ENCODE measurements at regions not wholly inside any gene's neighbourhood (a gene's known extent, or its start where the extent isn't known, plus 50 kb on each side); places are given as distances from the start of the nearest gene placed in this dataset.
A peak's percentile ranks its signal among the peaks of the same experiment; 100 is the strongest.

DNA sequence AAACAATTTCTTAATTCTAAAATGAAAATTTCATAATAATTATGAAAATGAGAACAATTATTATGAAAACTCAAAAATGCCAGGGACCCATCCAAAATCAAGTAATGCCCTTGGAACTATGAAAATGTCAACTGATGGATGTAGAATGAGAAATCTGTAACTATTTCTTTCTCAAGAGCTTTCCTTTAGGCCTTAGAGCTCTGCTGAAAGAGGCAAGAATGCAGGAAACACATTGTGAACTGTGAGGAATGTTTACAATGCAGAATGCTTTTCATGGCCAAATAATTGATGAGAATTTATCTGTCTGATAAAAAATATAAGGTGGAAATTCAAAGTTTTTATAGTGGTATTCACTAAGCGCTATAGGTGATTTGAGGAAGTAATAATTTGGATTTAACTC is 207.1 kb upstream of the PCDH18 start:
- DNase-seq (ENCODE audit: low spot score), result no peak

DNA sequence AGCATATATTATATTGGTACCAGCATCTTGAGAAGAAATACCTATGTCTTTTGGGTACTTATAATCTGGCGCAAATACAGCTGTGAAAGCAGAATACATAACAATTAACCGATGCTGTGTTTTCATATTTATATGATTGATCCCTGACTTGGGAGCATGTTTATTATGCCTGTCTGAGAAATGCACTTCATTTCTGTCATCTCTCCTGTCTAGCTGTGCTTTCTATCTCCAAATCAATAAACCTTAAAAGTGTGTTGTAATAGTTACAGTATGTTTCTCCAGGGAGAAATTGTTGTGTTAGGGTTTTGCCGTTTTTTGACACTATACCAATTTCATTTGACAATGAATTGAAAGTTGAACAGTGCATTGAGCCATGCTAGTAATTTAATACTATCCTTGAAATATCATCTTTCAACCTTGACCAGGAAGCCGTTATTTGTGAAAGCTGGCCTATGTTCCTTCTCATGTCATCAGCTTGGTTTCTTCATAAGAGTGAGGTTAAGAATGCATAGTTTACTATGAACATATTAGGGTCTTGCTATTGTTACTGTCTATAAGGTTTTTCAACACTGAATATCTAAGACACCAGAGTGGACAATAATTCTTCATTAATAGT is 206.2 kb upstream of the PCDH18 start:
- no peak for DNase-seq (ENCODE audit: low spot score)

DNA sequence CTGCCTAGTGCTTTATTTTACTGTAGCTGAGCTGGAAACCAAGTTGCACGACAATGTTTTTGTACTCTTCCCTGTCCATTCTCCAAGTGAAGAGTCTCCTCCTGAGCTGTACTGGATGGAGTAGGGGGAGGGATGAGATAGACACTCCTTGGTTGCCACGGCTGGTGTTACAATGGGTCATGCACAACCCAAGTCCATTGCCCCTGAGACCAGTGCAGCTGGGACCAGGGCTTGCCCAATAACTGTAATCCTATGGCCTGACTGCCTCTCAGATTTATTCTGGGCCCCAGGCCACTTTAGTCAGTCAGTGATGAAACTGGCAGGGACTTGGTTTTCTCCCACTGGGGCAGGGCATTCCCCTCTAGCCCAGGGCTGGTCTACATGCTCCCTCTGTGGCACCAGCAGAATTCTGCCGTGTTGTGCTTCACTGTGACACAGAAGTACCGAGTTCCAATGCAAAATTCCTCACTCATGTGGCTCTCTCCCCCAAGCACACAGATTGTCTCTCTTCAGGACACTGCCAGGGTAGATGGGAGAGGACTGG is 203.3 kb upstream of the PCDH18 start:
- DNase-seq (ENCODE audit: low spot score), result no peak

DNA sequence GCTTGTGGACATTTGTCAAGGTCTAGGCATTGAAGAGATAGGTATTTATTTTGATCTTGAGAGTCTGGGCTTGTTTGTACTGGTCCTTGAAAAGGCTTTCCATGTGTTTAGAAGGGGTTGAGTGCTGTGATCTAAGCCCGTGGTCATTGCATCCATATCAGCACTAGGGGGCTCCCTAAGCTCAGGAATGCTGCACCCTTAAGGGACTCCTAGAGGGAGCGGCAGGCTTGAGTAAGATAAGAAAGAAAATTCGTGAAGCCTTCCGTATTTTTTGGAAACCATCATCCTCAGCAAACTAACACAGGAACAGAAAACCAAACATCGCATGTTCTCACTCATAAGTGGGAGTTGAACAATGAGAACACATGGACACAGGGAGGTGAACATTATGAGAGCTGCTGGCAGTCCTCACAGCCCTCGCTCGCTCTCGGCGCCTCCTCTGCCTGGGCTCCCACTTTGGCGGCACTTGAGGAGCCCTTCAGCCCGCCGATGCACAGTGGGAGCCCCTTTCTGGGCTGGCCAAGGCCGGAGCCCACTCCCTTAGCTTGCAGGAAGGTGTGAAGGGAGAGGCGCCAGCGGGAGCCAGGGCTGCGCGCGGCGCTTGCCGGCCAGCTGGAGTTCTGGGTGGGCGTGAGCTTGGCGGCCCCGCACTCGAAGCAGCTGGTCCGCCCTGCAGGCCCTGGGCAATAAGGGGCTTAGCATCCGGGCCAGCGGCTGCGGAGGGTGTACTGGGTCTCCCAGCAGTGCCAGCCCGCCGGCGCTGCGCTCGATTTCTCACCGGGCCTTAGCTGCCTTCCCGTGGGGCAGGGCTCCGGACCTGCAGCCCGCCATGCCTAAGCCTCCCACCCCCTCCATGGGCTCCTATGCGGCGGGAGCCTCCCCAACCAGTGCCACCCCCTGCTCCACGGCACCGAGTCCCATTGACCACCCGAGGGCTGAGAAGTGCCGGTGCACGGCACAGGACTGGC is 201.2 kb upstream of the PCDH18 start:
- peak; percentile 62 for DNase-seq (ENCODE audit: low spot score)

DNA sequence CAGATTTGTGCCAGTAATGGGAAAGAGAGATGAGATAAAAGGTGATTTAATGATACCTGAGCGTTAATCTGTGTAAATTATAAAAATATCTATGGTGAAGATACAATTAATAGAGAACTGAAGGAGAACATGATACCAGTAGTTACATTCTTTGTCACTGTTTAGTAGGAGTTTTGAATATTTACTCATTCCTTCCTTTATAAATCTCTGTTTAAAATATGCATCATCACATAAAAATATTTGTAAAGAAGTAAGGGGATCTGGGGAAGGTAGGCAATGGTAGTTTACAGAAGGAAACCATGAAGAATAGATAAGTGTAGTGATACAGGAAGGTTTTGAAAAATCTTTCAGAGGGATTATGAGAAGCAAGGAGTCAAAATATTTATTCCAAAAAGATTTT is 190.6 kb upstream of the PCDH18 start:
- DNase-seq (ENCODE audit: low spot score), result no peak

DNA sequence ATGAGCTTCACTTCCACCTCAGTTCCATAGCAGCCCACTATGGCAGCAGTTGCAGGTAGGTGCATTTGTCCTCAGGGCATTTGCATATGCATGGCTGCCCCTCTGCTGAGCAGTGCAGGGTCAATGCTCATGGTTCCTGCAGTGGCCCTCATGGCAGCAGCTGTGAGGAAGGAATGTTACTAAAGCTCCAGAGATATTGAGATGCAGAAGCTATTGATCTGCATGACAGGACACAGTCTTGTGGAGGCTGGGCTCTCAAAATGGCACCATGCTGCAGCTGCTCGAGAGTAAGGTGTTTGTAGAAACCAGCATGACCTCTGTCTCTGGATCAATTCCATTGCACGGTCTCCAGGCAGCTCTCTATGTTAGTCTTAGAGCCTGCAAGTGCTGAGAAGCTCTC is 179.2 kb upstream of the PCDH18 start:
- DNase-seq (ENCODE audit: low spot score), result peak; percentile 11

DNA sequence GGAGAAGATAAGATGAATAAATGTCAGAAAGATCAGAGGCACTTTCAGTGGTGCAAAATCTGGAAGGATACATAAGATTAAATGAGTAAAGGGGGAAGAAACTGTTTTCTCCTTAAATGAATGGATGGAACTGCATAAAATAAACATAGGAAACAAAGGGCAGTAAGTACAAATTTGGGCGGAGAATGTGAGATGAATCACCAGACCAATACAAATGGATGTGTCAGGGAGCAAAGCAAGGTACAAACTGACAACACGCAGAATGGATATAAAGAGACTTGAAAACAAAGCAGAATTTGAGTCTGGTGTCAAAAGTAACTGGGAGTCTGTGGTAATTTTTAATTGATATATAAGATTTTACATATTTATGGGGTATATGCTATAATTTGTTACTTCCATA is 175.3 kb upstream of the PCDH18 start:
- no peak for DNase-seq (ENCODE audit: low spot score)

DNA sequence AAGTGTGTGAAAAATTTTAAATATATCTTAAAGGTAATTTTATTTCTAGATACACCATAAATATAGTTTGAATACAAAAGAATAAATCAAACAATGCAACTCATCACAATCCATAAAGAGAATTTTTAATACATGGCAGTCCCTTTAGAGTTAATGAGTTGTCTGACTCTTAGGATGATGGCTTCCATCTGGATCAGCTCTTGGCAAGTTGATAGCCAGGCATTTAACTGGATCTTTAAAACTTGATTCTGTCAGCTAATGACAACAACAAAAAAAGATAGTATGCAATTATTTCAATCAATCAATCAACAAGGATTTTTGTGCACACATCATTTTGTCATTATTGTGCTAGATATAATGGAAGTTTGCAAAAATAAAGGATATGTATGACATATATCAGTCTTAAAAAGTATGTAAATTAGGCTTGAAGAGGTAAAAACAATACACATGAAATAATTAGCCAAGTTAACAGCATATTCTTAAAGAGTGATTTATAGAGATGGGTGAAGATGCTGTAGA is 174.9 kb upstream of the PCDH18 start:
- no peak for DNase-seq (ENCODE audit: low spot score)

DNA sequence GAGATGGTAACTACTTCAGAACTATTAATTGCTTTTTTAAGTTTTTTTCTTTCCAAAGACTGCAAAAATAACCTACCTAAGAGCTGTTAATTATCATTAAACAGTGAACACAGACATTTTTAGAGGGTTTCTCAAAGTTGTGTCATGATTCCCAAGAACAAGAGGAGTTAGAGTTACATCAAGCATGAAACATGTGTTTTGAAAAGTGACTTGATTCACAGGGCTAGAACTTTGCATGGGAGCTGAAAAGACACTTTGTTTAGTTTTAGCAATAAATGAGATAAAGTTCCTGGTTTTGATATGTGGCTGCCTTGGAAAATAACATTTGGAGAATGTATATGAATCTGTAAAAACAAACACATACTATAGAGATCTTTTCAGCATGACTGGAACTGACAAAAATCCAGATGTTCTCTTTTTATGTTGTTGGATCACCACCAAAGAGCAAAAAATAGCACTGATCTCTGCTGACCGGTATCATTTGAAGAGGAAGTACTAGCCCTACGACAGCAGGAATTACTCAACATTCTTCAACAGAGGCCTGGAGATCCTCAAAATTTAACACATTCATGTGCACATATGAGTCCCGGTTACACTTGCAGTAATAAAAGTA is 173.0 kb upstream of the PCDH18 start:
- no peak for DNase-seq (ENCODE audit: low spot score)

DNA sequence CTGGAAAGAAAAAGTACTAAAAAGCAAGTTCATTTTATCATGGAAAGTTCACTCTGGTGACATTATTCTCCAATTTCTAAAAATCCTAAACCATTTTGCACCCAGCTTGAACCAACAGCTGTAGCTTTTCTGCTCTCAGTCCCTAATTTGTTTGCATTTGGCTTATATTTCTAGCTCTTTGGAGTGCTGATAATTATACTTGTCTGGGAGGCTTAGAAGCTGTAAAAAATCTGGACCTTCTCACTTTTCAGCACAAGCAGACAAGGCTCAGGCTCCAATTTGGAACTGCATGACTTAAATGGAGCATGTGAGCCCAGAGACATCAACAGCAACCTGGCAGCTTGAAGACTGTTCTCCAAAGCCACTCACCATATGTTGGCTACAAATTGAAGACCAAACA is 170.9 kb upstream of the PCDH18 start:
- DNase-seq (ENCODE audit: low spot score), result no peak

DNA sequence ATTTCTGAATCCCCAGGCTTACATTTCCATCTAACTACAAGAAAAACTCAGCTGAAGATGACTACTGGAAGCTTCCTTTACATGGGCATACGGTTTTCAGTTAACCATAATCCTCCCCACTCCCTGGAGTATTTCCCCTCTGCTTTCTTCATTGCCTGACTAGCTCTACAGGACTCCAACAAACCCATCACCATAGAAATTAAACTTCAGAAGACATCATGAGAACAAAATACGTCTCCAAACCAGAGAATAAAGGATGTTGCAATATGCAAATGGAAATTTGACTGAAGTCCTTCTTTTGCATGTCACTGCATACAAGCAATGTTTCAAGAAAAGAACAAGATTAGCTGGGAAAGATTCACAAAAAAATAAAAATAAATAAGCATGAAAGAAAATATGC is 170.2 kb upstream of the PCDH18 start:
- DNase-seq (ENCODE audit: low spot score), result no peak

DNA sequence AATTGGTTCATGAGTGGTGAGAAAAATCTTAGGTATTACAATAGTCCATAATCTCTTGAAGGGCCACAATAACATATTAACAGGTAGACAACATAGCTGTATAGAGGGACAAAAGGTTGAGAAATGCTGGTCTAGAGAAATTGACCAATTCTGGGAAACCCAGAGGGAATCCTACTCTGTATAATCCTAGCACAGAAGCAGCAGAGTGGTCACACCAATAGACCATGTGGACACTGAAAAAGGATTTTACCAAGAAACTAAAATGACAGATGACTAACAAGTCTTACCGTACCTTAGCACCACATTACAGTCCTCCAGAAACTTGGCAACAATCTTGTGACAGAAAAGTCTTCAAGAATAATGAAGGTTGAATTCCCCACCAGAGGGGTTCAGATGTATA is 169.1 kb upstream of the PCDH18 start:
- DNase-seq (ENCODE audit: low spot score), result no peak

DNA sequence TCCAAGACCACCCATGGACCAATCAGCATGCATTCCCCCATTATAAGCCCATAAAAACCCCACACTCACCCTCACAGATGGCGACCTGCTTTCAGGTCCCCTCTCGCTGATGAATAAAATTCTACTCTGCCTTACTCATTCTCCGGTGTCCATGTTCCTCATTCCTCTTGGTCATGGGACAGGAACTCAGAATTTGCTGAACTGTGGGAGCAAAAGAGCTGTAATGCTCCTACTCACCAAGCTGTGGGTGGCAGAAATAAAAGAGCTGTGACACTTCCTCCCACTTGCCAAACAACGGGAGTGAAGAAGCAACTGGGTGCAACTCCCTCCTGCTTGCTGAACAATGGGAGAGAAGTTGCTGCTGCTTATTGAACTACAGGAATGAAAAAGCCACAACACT is 168.5 kb upstream of the PCDH18 start:
- DNase-seq (ENCODE audit: low spot score), result no peak

DNA sequence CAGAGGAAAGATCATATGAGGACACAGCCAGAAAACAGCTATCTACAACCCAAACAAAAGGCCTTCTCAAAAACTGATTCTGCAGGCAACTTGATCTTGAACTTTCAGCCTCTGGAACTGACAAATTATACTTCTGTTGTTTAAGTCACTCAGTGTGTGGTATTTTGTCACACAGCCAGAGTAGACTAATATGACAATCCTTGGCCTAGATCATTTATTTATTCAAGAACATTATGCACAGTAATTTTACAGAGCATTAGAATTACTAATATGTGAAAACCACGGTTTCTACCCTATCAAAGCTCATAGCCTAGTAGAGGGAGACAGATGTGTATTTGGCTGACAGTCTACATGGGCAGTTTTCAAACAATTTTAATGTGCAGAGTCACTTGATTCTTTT is 167.8 kb upstream of the PCDH18 start:
- DNase-seq (ENCODE audit: low spot score), result no peak

DNA sequence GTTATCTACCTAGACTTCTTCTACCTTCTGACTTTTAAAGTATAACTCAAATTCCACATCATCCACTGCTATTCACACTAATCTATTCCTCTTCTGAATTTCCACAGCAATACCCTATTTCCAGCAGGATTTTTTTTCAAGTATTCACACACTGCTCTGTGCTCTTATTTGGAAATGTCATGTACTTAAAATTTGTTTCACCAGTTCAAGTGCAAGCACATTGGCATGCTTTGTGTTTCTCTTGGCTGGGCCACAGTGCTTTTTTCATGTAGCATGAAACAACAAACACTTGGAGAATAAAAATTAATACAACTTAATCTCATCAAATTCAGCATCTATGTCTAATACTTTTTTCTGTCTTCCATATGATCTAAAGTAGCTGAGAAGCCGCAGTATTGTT is 161.8 kb upstream of the PCDH18 start:
- no peak for DNase-seq (ENCODE audit: low spot score)

DNA sequence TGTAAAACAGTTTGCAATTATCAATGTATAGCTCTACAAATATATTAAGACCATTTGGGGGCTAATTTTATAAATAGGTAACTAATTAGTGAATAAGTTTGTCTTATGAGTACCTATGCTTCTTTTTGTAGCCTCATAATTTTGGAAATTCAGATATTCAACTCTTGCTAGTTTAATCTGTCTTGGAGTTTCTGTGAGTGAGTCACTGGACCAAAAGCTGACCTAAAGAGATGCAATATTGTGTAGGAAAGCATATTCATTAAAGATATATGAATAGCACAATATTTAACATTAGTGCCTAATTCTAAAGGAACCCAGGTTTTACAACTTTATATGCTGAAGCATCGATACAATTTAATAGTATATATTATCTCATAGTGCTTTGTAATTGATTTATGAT is 161.3 kb upstream of the PCDH18 start:
- no peak for DNase-seq (ENCODE audit: low spot score)

DNA sequence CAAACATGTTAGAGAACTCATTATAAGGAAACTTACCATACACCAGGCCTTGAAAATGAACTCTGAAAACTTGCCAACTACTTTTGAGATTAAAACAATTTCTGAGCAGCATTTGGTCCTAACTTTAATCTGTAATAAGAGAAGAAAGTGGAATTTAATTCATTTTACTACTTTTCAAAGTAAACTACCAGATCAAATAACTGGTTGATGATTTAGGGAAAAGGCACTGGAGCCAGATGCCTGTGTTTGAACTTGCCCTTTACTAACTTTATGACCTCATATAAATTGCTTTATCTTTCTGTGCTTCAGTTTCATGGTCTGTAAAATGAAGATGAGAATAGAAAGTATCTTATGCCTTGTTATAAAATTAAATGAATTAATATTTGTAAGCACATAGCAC is 159.9 kb upstream of the PCDH18 start:
- no peak for DNase-seq (ENCODE audit: low spot score)

DNA sequence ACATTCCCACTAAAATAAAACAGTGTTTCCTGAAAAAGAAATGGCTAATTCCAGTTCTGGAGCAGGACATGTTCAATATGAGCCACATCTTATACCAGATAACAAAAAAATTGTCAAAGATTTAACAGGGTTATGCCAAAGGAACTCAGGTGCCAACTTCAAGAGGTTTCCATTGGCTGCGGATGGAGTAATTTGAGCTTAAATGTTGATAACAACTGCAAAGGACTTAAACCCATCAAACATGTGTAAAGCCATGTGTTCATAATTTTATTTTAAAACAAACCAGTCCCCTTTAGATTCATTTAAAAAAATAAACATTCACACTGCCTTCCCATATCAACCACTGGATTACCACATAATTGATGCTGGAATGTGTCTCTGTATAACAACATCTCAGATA is 156.4 kb upstream of the PCDH18 start:
- DNase-seq (ENCODE audit: low spot score), result no peak

DNA sequence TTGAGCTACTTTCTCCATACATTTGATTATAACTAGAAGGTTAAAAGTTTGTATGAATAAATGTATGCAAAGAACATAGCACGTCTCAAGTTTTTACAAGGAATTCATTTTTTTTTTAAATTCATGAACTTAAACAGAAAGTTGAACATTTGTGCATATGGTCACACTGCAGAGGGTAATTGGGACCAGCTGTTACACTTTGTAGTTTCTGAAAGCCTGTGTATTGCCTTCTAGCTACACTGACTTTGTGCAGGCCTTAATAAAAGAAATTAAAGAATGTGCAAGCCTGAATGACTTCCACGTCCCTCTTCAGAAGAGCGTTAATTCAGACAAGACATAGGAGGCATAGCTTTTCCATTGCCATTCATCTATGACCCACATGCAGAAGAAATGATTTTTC is 153.1 kb upstream of the PCDH18 start:
- DNase-seq (ENCODE audit: low spot score), result no peak

DNA sequence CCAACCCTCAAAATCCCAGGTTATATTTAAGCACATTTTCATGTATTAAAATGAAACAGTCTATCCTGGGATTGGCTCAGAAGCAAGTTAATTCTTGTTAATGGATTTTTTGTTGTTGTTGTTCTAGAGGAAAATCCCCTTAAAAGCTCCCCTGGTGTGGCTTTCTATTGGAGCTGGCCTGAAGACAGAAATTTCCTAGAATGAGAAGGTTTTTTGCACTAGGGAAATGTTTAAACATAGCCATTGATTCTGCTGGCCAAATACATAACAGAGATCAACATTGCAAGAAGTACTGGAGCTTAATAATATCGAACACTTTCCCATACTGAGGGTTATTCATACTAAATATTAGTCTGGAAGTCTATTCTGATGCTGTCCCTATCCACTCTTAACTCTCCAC is 148.8 kb upstream of the PCDH18 start:
- DNase-seq (ENCODE audit: low spot score), result no peak

DNA sequence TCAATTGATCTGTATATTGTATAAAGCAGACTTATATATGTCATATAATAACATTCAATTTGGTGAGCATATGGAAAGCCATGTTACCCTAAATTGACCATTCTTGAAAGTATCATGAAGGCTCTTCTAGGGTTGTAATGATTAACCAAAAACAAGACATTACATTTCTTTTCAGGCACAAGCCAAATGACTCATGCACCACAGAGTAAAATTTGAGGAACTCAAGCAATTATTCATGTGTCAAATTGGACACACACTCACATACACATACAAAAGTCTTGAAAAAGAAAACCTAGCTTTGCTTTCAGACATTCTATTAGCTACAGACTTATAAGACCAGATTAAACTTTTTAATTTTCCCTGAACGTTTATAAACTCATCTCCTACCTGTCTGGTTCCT is 146.5 kb upstream of the PCDH18 start:
- DNase-seq (ENCODE audit: low spot score), result no peak

DNA sequence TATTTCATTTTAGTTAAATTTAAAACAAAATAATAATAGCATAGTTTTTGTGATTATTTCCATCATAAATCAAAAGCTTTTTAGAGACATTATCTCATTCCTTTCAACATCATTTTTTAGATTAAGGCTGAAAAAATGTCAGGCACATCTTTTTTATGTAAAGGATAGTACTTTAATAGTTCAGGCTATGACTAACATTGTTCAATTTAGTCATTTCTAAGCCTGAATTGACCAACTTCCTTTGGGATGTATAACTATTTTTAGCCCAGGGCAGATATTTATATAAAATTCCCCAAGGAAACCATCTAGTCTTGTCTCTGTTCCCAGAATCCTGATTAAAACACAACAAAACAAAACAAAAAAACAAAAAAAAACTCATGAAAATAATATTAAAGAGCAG is 145.6 kb upstream of the PCDH18 start:
- no peak for DNase-seq (ENCODE audit: low spot score)
